CD14-positive monocyte (primary cell): ENCODE measurements at regions not wholly inside any gene's neighbourhood (a gene's known extent, or its start where the extent isn't known, plus 50 kb on each side); places are given as distances from the start of the nearest gene placed in this dataset.

Experiments used
- DNase-seq, 3 donors: peaks; one replicate each; pipeline ENCODE4 v3.0.0-alpha.2; 2011 to 2022
- H2AFZ ChIP-seq: 2 replicates; pipeline ENCODE4 v1.6.0; 2012; ENCODE audit warnings: mild to moderate bottlenecking, low read depth, low read length, inconsistent platforms; ENCODE audit not compliant: insufficient read depth, poor library complexity, severe bottlenecking
- H3K27ac ChIP-seq, 2 donors: 1 replicate in 1 of 2; 2 replicates in 1 of 2; pipeline ENCODE4 v1.5.1; 2012 to 2013; ENCODE audit warnings: low read length in 2 of 2, control low read depth in 1 of 2, inconsistent platforms in 1 of 2, low read depth in 1 of 2, mild to moderate bottlenecking in 1 of 2
- H3K27me3 ChIP-seq, 2 donors: one replicate each; pipeline versions ENCODE4 v1.6.0 to v1.6.1; 2011 to 2013; ENCODE audit warnings: low read length in 2 of 2; ENCODE audit not compliant: control insufficient read depth in 2 of 2, insufficient read depth in 2 of 2
- H3K36me3 ChIP-seq, 2 donors: replicated peaks in 1 of 2; 1 replicate in 1 of 2; 2 replicates in 1 of 2; pipeline versions ENCODE4 v1.5.1 to v1.6.1; 2012 to 2013; ENCODE audit warnings: low read length in 2 of 2, control low read depth in 1 of 2, inconsistent platforms in 1 of 2, mild to moderate bottlenecking in 1 of 2; ENCODE audit not compliant: insufficient read depth in 2 of 2, control insufficient read depth in 1 of 2
- H3K4me1 ChIP-seq, 2 donors: 1 replicate in 1 of 2; 2 replicates in 1 of 2; pipeline versions ENCODE4 v1.5.1 to v1.6.1; 2012 to 2013; ENCODE audit warnings: low read length in 2 of 2, control low read depth in 1 of 2, inconsistent platforms in 1 of 2, mild to moderate bottlenecking in 1 of 2, moderate library complexity in 1 of 2; ENCODE audit not compliant: insufficient read depth in 2 of 2, control insufficient read depth in 1 of 2
- H3K4me2 ChIP-seq: replicated peaks from 2 replicates; pipeline ENCODE3; 2012; ENCODE audit warnings: low read length, moderate library complexity, mild to moderate bottlenecking; ENCODE audit not compliant: poor library complexity, severe bottlenecking; ENCODE audit errors: extremely low read depth
- H3K4me3 ChIP-seq, 3 experiments: fragments of 200-600 bp in 1 of 3; sonication (generic) in 1 of 3; replicated peaks in 1 of 3; 1 replicate in 2 of 3; 2 replicates in 1 of 3; pipeline ENCODE4 v1.5.1; 2011 to 2013; ENCODE audit warnings: low read length in 3 of 3, mild to moderate bottlenecking in 3 of 3, control low read depth in 2 of 3, low read depth in 2 of 3, inconsistent platforms in 1 of 3, moderate library complexity in 1 of 3
- H3K79me2 ChIP-seq: 2 replicates; pipeline ENCODE4 v1.6.0; 2012; ENCODE audit warnings: mild to moderate bottlenecking, control low read depth, inconsistent platforms, low read length, moderate library complexity; ENCODE audit not compliant: insufficient read depth
- H3K9ac ChIP-seq: 2 replicates; pipeline ENCODE4 v1.6.0; 2017; ENCODE audit warnings: low read length, mild to moderate bottlenecking; ENCODE audit not compliant: insufficient read depth, poor library complexity, severe bottlenecking
- H3K9me3 ChIP-seq, 2 donors: replicated peaks in 1 of 2; 1 replicate in 1 of 2; 2 replicates in 1 of 2; pipeline versions ENCODE4 v1.5.1 to v1.6.1; 2012 to 2013; ENCODE audit warnings: low read length in 2 of 2, control low read depth in 1 of 2; ENCODE audit not compliant: control insufficient read depth in 1 of 2, insufficient read depth in 1 of 2
- H4K20me1 ChIP-seq: 2 replicates; pipeline ENCODE4 v1.6.0; 2012; ENCODE audit warnings: mild to moderate bottlenecking, low read length, control low read depth, moderate library complexity; ENCODE audit not compliant: insufficient read depth
- H3K27ac Mint-ChIP-seq, 7 donors: one replicate each; pipeline ENCODE4 v1.8.0; 2020; ENCODE audit warnings: mild to moderate bottlenecking in 7 of 7, mixed read lengths in 7 of 7, moderate library complexity in 6 of 7, inconsistent platforms in 2 of 7
- H3K27me3 Mint-ChIP-seq, 3 donors: one replicate each; pipeline ENCODE4 v1.8.0; 2021 to 2022; ENCODE audit warnings: low read depth in 3 of 3, mild to moderate bottlenecking in 3 of 3, mixed read lengths in 3 of 3, moderate library complexity in 3 of 3, inconsistent platforms in 1 of 3
- H3K36me3 Mint-ChIP-seq, 2 donors: one replicate each; pipeline ENCODE4 v1.8.0; 2020; ENCODE audit warnings: mixed read lengths in 2 of 2, inconsistent platforms in 1 of 2, mild to moderate bottlenecking in 1 of 2
- H3K4me1 Mint-ChIP-seq: one replicate; pipeline ENCODE4 v1.8.0; 2020; ENCODE audit warnings: mild to moderate bottlenecking, mixed read lengths
- H3K4me3 Mint-ChIP-seq, 2 donors: one replicate each; pipeline ENCODE4 v1.8.0; 2020; ENCODE audit warnings: mild to moderate bottlenecking in 2 of 2, mixed read lengths in 2 of 2, moderate library complexity in 1 of 2
- H3K9me3 Mint-ChIP-seq, 7 donors: one replicate each; pipeline ENCODE4 v1.8.0; 2020 to 2022; ENCODE audit warnings: mixed read lengths in 7 of 7, mild to moderate bottlenecking in 6 of 7, moderate library complexity in 6 of 7, inconsistent platforms in 2 of 7
- WGBS: methylation state at CpG from one replicate; pipeline ENCODE4 v1.1.5; 2013; ENCODE audit warnings: missing lambda C conversion rate; ENCODE audit not compliant: insufficient coverage; 5-methylcytosine and 5-hydroxymethylcytosine counted together
- intact Hi-C, 2 donors: fragments of 100-400 bp; cut with micrococcal nuclease; formaldehyde crosslinking; loops; one replicate each; pipeline versions ENCODE4 v1.15.0 to v1.15.1; 2023
- TF ChIP-seq, protein P1 (sequence below): fragments of 200-600 bp; IDR thresholded peaks from one replicate; pipeline ENCODE4 v1.8.0; 2022; ENCODE audit warnings: antibody characterized with exemption, mild to moderate bottlenecking

DNA sequence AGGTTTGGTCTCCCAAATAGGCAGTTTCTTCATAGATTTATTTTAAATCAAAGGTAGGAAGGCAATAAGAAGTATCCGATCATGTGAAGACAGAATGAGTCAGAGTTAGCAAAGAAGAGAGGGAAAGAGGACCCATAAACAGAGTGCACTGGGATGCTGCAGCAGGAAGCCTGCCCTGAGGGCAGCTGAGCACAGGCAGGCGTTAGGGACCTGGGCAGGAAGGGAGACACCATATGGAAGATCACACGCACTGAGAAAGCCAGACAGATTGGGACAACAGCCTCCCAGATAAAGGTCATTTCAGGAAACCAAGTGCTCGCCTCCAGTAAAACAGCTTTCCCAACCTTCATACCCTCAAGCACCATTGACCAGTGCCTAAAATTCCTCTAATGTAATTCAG lies 598.0 kb downstream of the EFNB2 start:
- H3K79me2 ChIP-seq, result no peaks in the 10 kb centered on the region
- H3K4me1 Mint-ChIP-seq, result no peaks in the 10 kb centered on the region
- WGBS, result 90% methylated on average over 3 of the region's 4 CpGs

GRCh38 chr13:105936816-105937215 lies 598.6 kb downstream of the EFNB2 start:
- DNase-seq, result no peak
- H3K4me2 ChIP-seq, result no peak overlapping the region
- TF ChIP-seq, protein P1, sequence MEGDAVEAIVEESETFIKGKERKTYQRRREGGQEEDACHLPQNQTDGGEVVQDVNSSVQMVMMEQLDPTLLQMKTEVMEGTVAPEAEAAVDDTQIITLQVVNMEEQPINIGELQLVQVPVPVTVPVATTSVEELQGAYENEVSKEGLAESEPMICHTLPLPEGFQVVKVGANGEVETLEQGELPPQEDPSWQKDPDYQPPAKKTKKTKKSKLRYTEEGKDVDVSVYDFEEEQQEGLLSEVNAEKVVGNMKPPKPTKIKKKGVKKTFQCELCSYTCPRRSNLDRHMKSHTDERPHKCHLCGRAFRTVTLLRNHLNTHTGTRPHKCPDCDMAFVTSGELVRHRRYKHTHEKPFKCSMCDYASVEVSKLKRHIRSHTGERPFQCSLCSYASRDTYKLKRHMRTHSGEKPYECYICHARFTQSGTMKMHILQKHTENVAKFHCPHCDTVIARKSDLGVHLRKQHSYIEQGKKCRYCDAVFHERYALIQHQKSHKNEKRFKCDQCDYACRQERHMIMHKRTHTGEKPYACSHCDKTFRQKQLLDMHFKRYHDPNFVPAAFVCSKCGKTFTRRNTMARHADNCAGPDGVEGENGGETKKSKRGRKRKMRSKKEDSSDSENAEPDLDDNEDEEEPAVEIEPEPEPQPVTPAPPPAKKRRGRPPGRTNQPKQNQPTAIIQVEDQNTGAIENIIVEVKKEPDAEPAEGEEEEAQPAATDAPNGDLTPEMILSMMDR, result no peak
- H3K9ac ChIP-seq, result no peak overlapping the region
- no peak overlapping the region for H2AFZ ChIP-seq
- intact Hi-C loops, result no loop called here
- no peaks in the 10 kb centered on the region for H4K20me1 ChIP-seq
- H3K36me3 ChIP-seq, result no peaks in the 10 kb centered on the region
- no peak overlapping the region for H3K4me3 ChIP-seq
- H3K27ac ChIP-seq, result no peak overlapping the region
- WGBS, result 100% methylated on average over 1 of the region's 5 CpGs
- no peaks in the 10 kb centered on the region for H3K27me3 ChIP-seq
- Mint-ChIP-seq H3K27me3 (peaks cover 0 to 1% (median 0%) of the 10 kb centered on the region in 3 donors), H3K27ac (no peak overlapping the region), H3K4me3 (no peak overlapping the region), H3K4me1 (no peaks in the 10 kb centered on the region), H3K9me3 (peaks cover 0 to 14% (median 4%) of the 10 kb centered on the region in 7 donors), H3K36me3 (no peaks in the 10 kb centered on the region)
- no peaks in the 10 kb centered on the region for H3K4me1 ChIP-seq
- peaks cover 8 to 11% of the 10 kb centered on the region in 2 donors for H3K9me3 ChIP-seq
- no peaks in the 10 kb centered on the region for H3K79me2 ChIP-seq

More for the DNA sequence above, 598.0 kb downstream of the EFNB2 start:
- Mint-ChIP-seq H3K4me3 (no peak overlapping the region), H3K36me3 (no peaks in the 10 kb centered on the region), H3K27ac (no peak overlapping the region), H3K27me3 (peaks cover 0 to 1% (median 0%) of the 10 kb centered on the region in 3 donors), H3K9me3 (peaks cover 0 to 16% (median 5%) of the 10 kb centered on the region in 7 donors)
- H3K27ac ChIP-seq, result no peak overlapping the region
- H3K36me3 ChIP-seq, result no peaks in the 10 kb centered on the region
- no peak overlapping the region for H2AFZ ChIP-seq
- intact Hi-C loops, result no loop called here
- H3K4me3 ChIP-seq, result no peak overlapping the region
- H3K9ac ChIP-seq, result no peak overlapping the region
- TF ChIP-seq, protein P1, result no peak
- H3K9me3 ChIP-seq, result peaks cover 8 to 11% of the 10 kb centered on the region in 2 donors
- no peak overlapping the region for H3K4me2 ChIP-seq
- H3K4me1 ChIP-seq, result no peaks in the 10 kb centered on the region
- H3K27me3 ChIP-seq, result no peaks in the 10 kb centered on the region
- DNase-seq, result no peak
- H4K20me1 ChIP-seq, result no peaks in the 10 kb centered on the region
